SU-DHL-6 (cell line): ENCODE measurements at regions not wholly inside any gene's neighbourhood (a gene's known extent, or its start where the extent isn't known, plus 50 kb on each side); places are given as distances from the start of the nearest gene placed in this dataset.

Experiments used
- CTCF ChIP-seq: fragments of 200-600 bp; sonication (generic); IDR thresholded peaks from one replicate; pipeline ENCODE4 v1.5.1; 2017; ENCODE audit warnings: antibody characterized with exemption, mild to moderate bottlenecking, low read length, moderate library complexity; ENCODE audit not compliant: insufficient read depth, poor library complexity, severe bottlenecking
- EZH2phosphoT487 ChIP-seq: fragments of 200-600 bp; sonication (generic), shearing (Covaris generic); conservative IDR thresholded peaks from 2 replicates; pipeline ENCODE4 v1.6.1; 2018; ENCODE audit warnings: mild to moderate bottlenecking, antibody characterized with exemption, low read length, moderate library complexity, mixed read lengths

DNA sequence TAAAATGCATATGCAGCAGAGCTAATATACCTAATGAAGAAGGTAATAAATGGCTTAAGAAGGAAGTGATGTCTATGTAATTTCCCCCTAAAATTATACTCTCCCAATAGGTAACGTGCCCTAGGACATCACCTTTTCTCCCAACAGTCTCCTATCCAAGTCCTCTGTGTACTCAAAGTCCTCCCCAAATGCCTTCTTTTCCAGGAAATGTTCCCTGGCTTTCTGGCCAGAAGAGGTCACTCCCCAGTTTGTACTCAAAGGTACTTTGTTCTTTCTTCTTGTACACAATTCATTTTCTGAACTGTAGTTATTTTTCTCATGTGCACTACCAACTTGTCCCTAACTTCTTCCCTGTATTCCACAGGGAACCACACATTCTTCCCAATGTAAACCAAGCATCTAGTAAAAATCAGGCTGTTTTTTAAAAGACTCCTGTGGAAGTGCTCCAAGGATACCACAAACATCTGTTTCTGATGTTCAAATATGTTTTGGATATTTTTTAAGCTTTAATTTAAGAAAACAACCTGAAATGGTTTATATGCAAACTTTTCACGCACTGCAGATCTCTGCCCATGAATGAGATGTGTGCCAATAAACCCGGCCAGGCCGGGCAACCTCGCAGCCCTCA lies 262.3 kb upstream of the KLF14 start:
- TF ChIP-seq CTCF (no peak), EZH2phosphoT487 (no peak)
